NCI-H1092 treated with DMSO at 0.1 percent for 48 hours (cell line): ENCODE measurements at regions not wholly inside any gene's neighbourhood (a gene's known extent, or its start where the extent isn't known, plus 50 kb on each side); places are given as distances from the start of the nearest gene placed in this dataset.
"Not testable (repeated sequence)": the region's sequence is repeated elsewhere in the genome, so short reads cannot be mapped to it uniquely, and the experiment has no call there.

Source experiments
- DNase-seq: peaks from one replicate; lab custom pipeline; 2025; lab: John Stamatoyannopoulos, UW

DNA sequence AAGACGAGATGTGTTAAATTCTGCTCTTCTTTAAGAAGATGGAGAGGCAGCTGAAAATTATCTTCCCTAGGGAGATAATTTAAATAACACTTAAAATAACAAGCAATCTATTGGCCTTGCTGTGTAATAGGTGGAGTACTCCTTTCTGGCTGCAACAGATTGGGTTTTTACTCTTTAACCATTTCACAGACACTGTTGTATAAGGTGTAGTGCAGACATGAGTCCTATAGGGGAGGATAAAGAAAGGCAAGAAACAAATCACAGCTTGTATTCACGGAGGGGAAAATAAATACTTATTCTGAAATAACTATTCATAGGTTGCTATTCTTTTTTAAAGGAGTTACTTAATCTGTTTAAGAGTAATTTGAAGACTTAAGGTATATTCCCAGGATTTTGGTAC is 252.0 kb downstream of the ZPLD1 start:
- no peak for DNase-seq

DNA sequence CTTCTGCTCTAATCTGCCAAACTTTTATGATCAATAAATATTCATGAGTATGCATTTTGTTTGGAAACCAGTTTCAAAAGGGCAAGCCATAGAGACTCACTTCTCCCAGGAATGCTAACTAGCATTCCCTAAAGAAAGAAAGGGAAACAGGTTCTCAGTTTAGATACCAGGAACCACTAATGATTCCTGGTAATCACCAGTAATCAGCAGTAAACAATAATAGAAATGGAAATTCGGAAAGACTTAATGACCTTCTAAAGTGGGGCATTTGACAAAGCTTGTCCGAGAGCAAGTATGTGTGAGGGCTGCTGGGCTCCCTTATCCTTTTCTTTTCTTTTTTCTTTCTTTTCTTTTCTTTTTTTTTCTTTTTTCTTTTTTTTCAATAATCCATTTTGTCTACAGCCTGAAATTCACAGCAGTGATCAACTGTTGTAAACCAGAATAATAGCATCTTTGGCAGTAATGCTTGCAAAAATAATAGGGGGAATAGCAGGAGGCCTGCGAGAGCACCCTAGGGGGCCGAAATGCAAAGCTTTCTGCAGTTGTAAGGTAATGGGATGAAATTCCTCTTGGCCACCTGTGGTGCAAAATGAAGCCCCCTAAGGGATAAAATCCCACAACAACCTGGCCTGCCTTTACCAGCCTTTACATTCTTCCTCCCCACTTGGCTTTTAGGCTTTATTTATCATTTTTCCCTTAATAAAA is 253.2 kb downstream of the ZPLD1 start:
- DNase-seq: no peak

DNA sequence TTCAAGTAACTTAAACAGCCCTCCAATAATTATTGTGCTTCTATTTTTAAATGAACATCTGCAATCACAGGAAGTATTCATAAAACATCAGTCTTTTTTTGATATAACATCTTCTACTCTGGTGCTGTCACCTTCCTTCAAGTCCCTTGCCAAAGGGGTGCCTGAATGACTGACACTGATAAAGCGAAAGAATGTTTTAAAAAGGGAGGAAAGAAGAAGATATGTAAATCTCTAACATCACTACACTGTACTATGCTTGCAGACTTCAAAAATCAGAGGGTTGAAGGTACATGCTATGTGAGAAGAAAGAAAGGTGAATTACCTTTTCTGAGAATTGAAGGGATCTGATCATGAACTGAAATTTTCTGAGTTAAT is 253.7 kb downstream of the ZPLD1 start:
- DNase-seq: no peak

DNA sequence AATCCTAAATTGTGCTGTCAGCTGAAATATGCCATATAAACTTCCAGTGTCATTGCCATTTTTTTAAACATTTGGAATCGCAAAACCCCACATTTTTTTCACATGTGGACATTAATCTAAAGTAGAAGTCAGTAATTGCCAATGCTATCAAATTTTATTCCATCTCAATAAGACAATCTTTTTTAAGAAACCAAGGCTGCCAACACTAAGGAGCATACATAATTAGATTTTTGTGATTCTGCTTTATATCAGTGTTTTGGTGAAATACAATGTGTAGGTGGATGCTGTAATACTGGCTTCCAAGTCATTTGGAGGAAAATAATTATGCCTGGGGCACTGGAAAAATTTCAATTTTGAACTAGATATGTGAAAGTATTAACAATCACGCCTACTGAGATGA is 256.7 kb downstream of the ZPLD1 start:
- DNase-seq: no peak

DNA sequence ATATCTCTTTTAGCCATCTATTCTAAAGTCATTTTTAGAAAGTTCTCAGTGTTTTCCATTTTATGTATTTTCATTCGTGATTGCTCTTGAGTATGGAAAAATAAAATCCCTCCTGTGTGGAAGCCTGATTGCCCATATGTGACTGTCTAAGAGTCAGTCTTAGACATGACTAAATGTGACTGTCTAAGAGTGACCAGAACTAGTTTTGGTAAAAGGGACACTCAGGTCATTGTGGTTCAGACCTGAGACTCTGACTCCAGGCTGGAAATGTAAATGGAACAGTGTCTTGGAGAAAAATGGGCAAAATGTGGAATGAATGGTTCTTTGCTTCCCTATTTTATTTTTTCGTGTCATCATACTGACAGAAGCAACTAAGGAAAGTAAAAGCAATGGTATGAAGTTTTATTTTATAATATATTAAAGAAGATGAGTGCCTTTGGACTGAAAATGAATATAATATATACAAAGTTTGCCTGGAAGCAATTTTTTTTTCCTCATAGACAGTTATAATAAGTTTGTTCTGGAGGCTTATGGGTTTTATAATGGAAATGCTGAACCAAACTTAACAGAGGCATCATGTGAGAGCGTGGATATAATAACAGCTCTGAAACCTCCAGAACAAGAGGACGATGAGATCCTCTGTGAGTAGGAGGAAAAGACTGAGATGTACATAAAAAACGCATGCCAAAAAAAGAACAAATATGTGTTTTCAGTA is 264.4 kb downstream of the ZPLD1 start:
- no peak for DNase-seq

DNA sequence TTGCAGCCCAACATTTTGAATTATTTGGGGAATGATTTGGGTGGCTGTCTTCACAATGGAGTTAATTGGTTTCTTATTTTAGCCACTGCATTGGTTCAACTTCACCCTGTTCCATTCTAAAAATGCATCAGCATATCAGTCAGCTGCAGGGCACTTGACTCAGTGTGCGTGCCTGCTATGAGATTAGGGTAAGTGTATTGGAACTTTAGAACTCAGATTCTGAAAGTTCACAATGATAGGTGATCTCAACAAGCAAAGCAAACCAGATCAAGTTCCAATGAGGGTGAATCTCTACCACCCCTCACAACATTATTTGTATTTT is 265.0 kb downstream of the ZPLD1 start:
- no peak for DNase-seq

DNA sequence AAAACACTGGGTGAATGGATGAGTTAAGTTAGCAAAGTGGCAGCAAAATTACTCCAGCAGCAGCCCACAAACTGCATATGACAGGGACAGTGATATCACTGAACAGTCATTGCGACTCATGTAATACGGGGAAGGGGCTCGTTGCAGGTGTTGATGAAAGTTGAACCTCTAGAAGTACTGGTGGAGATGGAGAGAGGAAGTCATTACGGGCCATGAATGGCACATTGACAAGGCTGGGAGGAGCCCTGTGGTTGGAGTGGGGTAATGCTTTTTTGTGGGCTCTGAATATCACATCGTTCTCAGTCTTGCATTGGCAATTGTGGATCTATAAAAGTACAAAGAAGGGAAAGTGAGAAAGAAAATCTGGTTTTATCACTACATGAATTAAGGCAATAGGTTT is 278.1 kb downstream of the ZPLD1 start:
- no peak for DNase-seq

DNA sequence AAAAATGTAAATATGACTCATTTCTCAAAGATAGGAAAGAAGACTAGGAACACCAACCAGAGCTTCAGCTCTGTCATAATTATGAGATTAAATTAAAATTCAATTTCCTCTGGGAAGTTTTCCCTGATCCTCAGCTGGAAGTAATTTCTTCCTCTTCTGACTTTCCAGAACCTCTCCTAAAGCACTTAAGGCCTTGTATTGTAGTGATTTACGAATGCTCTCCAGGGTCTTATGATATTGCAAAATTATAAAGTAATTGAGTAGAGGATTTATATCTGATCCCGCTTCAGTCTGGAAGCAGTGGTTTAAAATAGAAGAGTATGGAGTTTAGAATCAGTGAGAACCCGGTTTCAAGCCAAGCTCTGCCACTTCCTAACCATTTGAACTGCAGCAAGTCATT is 279.8 kb downstream of the ZPLD1 start:
- DNase-seq: no peak

DNA sequence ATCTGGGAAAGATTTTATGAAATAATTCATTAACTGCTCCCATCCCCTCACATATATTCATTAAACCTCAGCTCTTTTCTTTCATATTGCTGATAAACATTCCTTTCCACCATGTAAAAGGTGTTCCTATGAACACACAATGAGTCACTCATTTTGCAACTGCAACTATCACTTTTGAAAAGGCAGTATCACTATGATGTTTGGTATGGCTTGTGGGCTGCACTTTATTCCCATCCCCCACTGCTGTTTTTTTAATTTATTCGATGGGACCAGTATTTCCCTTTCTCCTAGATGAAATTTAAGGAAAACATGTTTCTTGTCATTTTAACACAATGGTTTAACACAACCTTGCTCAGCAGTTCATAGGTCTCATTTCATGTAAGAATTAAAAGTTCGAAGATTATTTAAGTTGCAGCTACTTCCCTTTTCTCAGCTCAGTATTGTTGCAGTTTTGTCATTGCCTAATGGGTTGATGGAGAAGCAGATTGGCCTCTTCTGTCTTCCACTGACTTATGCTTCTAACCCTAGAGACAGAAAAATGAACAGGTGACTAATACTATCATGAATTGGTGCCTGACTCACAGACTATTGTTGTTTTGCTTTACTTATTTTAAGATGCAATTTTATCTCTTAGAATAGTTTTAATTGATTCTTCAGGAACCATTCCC is 280.3 kb downstream of the ZPLD1 start:
- DNase-seq: no peak

DNA sequence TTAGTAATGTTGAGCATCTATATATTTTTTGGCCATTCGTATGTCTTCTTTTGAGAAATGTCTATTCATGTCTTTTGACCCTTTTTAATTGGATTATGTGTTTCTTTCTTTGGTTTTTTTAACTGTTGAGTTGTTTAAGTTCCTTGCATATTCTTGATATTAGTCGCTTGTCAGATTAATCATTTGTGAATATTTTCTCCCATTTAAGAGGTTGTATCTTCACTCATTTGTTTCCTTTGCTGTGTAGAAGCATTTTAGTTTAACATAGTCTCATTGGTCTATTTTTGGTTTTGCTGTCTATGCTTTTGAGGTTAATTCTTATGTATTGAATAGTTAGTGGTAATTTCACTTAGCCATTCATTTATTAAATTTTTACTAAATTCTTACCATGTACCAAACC is 283.8 kb downstream of the ZPLD1 start:
- DNase-seq: no peak

DNA sequence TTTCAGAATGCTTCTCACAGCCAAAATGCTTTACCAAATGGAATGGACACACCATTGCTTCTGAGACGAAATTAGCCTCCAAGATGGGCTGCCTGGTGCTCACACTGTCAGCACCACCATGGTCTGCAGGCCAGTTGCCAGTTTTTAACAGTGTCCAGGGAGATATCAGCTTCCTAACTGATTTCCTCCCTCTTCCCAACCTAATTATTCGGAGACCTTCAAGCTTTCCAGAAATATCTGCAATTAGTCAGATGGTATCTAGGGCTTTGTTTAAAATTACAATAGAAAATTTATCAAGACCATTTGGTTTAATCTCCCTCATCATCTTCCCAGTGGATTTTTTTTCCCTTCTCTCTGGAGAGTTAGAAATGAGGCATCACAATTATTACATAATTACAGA is 287.5 kb downstream of the ZPLD1 start:
- no peak for DNase-seq

DNA sequence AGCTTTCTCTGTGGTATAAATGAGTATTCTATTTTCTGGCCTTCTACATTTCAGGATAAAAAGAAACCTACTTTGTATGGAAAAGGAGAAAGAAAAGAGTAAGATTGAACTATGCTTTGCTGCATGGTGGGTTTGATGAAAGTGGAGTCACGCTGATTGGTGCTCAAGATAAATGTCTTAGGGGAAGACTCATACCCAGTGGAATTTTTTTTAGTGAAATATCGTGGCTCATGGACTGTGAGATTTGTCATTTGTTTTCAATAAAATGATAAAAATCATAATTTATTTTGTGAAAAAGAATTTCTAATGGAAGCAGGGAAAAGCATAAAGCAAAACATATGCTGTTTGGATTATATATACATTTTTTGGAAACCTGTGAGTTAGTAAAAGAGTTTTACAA is 292.5 kb downstream of the ZPLD1 start:
- DNase-seq: no peak

DNA sequence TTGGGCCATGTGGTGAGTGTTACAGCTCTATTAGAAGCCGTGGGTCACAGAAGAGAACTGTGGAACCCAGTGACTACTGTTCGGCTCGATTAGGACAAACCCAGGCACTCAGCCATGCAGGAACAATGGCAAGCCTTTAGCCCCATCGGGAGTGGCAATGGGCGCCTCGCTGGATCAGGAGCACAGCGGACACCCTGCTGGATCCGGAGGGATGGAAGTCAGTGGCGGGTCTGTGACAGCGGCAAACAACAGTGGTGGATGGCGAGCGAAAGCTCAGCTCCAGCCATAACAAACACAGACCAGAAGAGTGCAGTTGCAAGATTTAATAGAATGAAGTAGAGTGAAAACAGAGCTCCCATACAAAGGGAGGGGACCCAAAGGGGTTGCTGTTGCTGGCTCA is 297.8 kb downstream of the ZPLD1 start:
- DNase-seq: not testable (repeated sequence)

DNA sequence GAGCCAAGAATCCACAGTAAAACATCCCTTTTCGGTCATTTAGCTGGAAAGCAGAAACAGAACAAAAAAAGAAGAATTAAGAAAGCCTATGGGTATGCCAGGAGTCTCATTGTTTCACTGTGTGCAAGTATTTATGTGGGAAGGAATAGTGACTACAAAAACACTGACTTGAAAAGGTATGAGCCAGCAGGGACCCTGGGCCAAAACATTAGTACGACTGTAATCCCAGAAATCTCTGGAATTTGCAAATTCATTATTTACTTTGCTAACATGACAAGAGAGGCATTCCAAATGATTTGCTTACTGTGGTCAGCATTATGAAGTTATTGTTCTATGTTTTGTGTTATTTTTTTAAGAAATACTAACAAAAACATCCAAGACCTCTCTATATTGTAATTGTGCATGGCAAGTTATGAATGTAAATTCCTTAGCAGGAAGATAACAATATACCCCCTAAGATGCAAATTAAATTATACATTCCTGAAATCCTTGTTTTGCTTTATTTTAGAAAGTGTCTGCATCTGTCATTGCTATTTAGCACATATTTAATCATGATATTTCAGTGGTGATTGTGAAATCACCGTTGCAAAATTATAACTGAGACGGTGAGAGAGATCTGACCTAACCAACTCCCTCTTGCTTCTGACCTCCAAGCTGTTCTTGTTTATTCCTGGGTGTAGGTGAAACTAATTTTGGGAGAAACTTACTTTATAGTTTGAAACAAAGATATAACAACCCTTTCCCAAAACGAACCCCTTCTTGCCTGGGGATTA is 299.2 kb downstream of the ZPLD1 start:
- DNase-seq: no peak

DNA sequence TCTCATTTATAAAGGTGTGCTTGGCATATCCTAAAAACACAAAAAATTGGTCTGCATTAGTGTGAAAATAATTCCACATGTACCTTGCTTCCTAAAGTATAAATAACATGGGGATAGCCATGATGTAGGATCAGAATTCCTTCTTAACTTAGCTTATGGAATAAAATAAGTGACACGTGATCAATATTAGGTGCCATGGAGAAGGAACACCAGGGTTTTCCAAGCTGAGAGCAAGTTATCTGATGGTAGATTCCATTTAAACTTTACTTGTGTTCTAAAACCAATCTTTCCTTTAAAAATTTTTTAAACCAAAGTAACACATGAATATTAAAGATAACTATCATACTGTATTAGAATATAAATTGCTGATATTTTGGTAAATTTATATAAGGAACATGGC is 300.5 kb downstream of the ZPLD1 start:
- no peak for DNase-seq

DNA sequence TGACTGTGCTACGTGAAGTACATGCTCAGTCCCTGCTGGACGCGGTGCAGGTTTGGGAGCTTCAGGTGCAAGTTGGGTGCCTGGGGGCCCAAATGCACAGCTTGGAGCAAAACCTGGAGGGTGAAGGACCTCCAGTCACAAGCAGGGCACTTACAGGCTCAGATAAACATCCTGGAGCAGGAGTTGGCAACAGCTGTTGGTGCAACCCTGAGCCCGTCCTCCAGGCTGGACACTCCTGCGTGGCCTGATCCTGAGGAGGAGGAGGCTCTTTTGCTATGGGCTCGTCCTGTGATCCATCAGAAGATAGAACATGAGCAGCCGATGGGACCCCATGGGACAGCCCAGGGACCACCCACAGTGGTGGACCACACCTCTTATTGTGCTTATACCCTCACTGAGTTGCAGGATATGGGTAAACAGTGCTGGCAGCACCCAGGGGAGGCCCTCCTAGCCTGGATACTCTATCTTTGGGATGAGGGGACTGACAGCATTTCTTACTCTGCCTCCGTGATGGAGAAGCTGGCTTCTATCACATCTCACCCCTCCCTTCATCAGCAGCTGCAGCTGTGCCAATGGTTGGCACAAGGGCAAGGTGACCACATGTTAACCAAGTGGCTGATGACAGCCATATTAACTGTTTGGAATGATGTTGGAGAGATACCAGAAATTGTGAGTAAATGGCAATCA is 301.6 kb downstream of the ZPLD1 start:
- DNase-seq: no peak

DNA sequence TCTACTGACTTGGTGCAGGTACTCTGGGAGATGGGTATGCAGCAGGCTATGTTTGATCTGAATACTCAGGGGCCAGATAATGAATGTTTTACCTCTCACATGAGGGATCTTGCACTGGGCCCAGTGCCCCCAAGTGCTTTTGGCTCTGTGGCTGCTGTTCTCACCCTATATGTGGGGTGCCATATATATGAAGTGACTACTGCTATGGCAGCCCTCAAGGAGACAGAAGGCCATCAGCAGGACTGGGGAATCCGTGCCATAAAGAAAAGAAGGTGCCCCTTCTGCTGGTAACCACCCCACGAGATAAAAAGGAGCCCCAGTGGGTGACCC is 302.1 kb downstream of the ZPLD1 start:
- no peak for DNase-seq

DNA sequence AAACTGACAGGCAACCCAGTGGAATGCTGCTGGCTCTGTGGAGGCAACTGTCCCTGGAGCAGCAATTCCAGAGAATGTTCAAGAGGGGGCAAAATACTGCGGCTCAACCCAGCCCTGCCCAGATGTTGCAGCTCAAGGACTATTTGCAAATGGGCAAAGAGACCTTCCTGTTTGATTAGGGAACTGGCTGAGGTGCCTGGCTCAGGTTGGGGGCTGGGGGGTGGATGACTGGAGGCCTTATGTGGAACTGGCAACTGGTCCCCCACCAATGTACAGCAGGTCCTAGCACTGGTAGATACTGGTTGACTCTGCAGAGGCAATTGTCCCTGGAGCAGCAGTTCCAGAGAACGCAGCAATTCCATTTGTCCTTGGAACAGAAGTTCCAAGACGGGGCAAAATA is 302.5 kb downstream of the ZPLD1 start:
- no peak for DNase-seq

DNA sequence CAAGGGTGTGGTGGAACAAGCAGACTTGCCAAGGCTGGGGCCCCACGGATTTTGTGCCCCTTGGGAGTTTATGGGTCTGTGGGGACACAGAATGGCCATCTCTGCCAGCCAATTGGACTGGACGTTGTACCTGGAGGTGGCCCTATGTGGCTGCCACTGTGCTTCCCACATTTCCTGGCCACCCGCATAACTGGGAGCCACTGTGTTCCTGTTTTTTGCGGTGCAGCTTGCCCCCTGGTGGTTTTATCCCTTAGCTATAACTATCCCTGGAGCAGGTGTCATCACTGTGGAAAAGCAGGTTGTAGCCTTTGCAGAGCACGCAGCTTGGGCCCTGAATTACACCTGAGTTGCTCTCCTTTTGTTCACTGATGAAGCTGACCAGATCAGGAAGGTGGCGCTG is 306.3 kb downstream of the ZPLD1 start:
- DNase-seq: no peak

DNA sequence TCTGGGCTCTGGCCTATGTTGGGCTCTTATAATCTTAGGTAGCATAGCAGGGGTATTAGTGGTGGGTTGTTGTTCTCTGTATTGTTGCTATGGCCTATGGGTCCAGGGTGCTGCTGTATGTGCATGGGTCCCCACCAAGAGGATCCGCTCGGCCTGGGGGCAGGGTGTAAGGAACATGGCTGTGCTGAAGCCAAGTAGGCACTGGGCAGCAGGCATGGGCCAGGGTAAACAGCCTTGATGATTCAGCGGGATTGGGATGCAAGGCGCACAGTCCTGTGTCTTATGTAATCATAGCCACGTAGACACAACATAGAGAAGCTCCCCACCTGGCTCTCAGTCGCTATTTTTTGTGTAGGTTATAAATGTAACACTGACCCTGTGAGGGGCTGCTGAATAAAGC is 306.9 kb downstream of the ZPLD1 start:
- no peak for DNase-seq

DNA sequence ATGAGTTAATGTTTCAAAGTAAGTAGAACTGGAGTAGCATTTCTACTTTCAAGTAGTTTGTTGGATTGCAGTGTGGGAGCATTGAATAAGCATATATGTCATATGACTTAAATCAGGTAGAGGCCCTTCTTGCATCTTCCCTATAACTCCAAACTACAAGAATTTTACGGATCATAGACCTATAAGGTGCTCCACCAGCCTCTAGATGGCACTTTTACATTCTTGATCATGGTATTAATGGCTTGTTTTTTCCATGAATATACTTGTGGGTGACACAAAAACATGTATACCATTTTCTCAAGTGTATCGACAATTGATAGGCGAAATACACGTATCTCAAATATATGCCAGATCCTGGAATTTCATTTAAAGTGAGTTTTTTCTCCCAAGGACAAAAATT is 311.1 kb downstream of the ZPLD1 start:
- no peak for DNase-seq

DNA sequence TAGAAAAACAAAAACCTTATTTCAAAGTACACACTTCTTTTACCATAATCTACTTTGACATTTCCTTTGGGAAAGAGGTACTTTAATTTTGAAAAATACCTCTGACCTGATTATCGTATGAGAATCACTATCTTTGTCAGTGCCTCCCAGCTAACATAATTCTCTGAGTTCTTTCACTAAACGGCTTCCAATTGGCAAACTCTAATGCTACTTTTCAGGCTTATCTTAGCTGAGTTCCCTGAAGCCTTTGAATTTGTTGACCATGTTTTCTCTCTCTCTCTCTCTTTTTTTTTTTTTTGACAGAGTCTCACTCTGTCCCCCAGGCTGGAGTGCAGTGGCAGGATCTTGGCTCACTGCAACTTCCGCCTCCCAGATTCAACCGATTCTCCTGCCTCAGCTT is 312.8 kb downstream of the ZPLD1 start:
- DNase-seq: no peak

DNA sequence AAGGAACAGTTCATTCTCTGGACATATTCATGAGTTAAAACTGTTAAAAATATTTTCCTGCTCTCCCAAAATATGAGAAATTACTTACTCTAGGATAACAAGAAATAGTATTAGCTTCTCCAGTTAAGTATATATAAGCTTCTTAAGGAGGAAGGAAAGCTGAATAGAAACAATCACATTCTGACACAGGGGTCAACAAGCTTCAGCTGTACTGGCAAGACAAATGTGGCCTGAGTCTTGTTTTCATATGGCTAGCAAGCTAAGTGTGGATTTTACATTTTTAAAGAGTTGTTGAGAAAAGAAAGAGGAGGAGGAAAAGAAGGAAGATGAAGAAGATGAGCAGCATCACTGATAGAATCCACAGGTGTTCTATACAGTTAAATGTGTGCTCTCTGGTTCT is 313.8 kb downstream of the ZPLD1 start:
- DNase-seq: no peak
